Hepatocyte (in vitro differentiated cells): ENCODE measurements at regions not wholly inside any gene's neighbourhood (a gene's known extent, or its start where the extent isn't known, plus 50 kb on each side); places are given as distances from the start of the nearest gene placed in this dataset.

Source experiments
- DNase-seq: peaks from one replicate; pipeline ENCODE4 v3.0.0-alpha.2; 2016; ENCODE audit warnings: low spot score
- H2AFZ ChIP-seq: fragments of 200-600 bp; sonication (generic); 2 replicates; pipeline ENCODE4 v1.6.0; 2016; ENCODE audit warnings: antibody characterized with exemption, mild to moderate bottlenecking
- H3K27ac ChIP-seq: fragments of 200-600 bp; sonication (generic); 2 replicates; pipeline ENCODE4 v1.5.1; 2016; ENCODE audit warnings: mild to moderate bottlenecking
- H3K27me3 ChIP-seq: fragments of 200-600 bp; sonication (generic); 2 replicates; pipeline ENCODE4 v1.6.1; 2016
- H3K36me3 ChIP-seq: fragments of 200-600 bp; sonication (generic); replicated peaks from 2 replicates; pipeline ENCODE4 v1.5.1; 2016; ENCODE audit warnings: low read depth; ENCODE audit not compliant: insufficient read depth
- H3K4me1 ChIP-seq: fragments of 200-600 bp; sonication (generic); 2 replicates; pipeline ENCODE4 v1.5.1; 2016; ENCODE audit warnings: mild to moderate bottlenecking, moderate library complexity; ENCODE audit not compliant: insufficient read depth
- H3K4me2 ChIP-seq: fragments of 200-600 bp; sonication (generic); 2 replicates; pipeline ENCODE4 v1.6.0; 2016
- H3K4me3 ChIP-seq: fragments of 200-600 bp; sonication (generic); 2 replicates; pipeline ENCODE4 v1.5.1; 2016; ENCODE audit warnings: mild to moderate bottlenecking
- H3K79me2 ChIP-seq: fragments of 200-600 bp; sonication (generic); 2 replicates; pipeline ENCODE4 v1.6.0; 2017; ENCODE audit warnings: mild to moderate bottlenecking
- H3K9me2 ChIP-seq: fragments of 200-600 bp; sonication (generic); replicated peaks from 2 replicates; pipeline ENCODE4 v1.6.0; 2017; ENCODE audit warnings: mild to moderate bottlenecking; ENCODE audit not compliant: insufficient read depth
- H3K9me3 ChIP-seq: fragments of 200-600 bp; sonication (generic); 2 replicates; pipeline ENCODE4 v1.5.1; 2016; ENCODE audit warnings: low read depth, mild to moderate bottlenecking
- H4K20me1 ChIP-seq: fragments of 200-600 bp; sonication (generic); 2 replicates; pipeline ENCODE4 v1.6.0; 2016; ENCODE audit warnings: mild to moderate bottlenecking; ENCODE audit not compliant: insufficient read depth, poor library complexity, severe bottlenecking
- EZH2 ChIP-seq: fragments of 200-600 bp; sonication (generic); IDR thresholded peaks from 2 replicates; pipeline ENCODE4 v1.6.1; 2016; ENCODE audit warnings: antibody characterized with exemption, mild to moderate bottlenecking, borderline replicate concordance
- EZH2phosphoT487 ChIP-seq: fragments of 200-600 bp; sonication (generic); IDR thresholded peaks from one replicate; pipeline ENCODE4 v1.6.1; 2018; ENCODE audit warnings: antibody characterized with exemption, mild to moderate bottlenecking, low read depth, moderate library complexity; ENCODE audit not compliant: unreplicated experiment, severe bottlenecking
- WGBS: methylation state at CpG from one replicate; pipeline ENCODE4 v1.1.6; 2016; ENCODE audit warnings: low lambda C conversion rate; ENCODE audit errors: missing lambda C conversion rate; 5-methylcytosine and 5-hydroxymethylcytosine counted together
- TF ChIP-seq, protein P1 (sequence below): fragments of 200-600 bp; sonication (generic); IDR thresholded peaks from 2 replicates; pipeline ENCODE4 v1.5.1; 2016; ENCODE audit warnings: antibody characterized with exemption, mild to moderate bottlenecking; ENCODE audit not compliant: poor library complexity

DNA sequence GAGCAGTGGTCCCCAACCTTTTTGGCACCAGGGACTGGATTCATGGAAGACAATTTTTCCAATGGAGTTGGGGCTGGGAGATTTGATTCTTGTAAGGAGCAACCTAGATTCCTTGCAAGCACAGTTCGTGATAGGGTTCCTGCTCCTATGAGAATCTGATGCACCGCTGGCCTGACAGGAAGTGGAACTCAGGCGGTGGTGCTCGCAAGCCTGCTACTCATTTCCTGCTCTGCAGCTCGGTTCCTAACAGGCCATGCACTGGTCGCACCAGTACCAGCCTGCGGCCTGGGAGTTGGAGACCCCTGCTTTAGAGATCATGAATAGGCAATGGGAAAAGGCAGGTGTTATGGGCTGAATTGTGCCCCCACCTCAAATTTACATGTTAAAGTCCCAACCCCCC is 131.2 kb downstream of the PFDN4 start:
- no peaks in the 10 kb centered on the region for H3K9me3 ChIP-seq
- TF ChIP-seq EZH2phosphoT487 (no peak), EZH2 (no peak)
- TF ChIP-seq, protein P1, sequence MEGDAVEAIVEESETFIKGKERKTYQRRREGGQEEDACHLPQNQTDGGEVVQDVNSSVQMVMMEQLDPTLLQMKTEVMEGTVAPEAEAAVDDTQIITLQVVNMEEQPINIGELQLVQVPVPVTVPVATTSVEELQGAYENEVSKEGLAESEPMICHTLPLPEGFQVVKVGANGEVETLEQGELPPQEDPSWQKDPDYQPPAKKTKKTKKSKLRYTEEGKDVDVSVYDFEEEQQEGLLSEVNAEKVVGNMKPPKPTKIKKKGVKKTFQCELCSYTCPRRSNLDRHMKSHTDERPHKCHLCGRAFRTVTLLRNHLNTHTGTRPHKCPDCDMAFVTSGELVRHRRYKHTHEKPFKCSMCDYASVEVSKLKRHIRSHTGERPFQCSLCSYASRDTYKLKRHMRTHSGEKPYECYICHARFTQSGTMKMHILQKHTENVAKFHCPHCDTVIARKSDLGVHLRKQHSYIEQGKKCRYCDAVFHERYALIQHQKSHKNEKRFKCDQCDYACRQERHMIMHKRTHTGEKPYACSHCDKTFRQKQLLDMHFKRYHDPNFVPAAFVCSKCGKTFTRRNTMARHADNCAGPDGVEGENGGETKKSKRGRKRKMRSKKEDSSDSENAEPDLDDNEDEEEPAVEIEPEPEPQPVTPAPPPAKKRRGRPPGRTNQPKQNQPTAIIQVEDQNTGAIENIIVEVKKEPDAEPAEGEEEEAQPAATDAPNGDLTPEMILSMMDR, result no peak
- no peaks in the 10 kb centered on the region for H3K79me2 ChIP-seq
- 95% methylated on average over 7 of the region's 7 CpGs for WGBS
- no peaks in the 10 kb centered on the region for H3K36me3 ChIP-seq
- H3K27me3 ChIP-seq, result no peaks in the 10 kb centered on the region
- DNase-seq, result no peak
- H3K4me1 ChIP-seq, result peaks cover 10% of the 10 kb centered on the region
- H3K27ac ChIP-seq, result no peak overlapping the region
- H4K20me1 ChIP-seq, result no peaks in the 10 kb centered on the region
- no peak overlapping the region for H3K4me2 ChIP-seq
- H3K9me2 ChIP-seq, result no peaks in the 10 kb centered on the region
- no peak overlapping the region for H3K4me3 ChIP-seq
- H2AFZ ChIP-seq, result no peak overlapping the region

GRCh38 chr20:54340206-54340605 is 132.3 kb downstream of the PFDN4 start:
- peak overlapping the region; percentile 32 for H3K27ac ChIP-seq
- no peak overlapping the region for H2AFZ ChIP-seq
- no peak overlapping the region for H3K4me3 ChIP-seq
- no peak for DNase-seq
- no peaks in the 10 kb centered on the region for H3K27me3 ChIP-seq
- H3K36me3 ChIP-seq, result no peaks in the 10 kb centered on the region
- H3K9me2 ChIP-seq, result no peaks in the 10 kb centered on the region
- peak overlapping the region; percentile 10 for H3K4me2 ChIP-seq
- 58% methylated on average over 1 of the region's 1 CpG for WGBS
- TF ChIP-seq EZH2 (no peak), EZH2phosphoT487 (no peak)
- TF ChIP-seq, protein P1, result no peak
- H3K4me1 ChIP-seq, result peaks cover 10% of the 10 kb centered on the region
- H4K20me1 ChIP-seq, result no peaks in the 10 kb centered on the region
- no peaks in the 10 kb centered on the region for H3K9me3 ChIP-seq
- H3K79me2 ChIP-seq, result no peaks in the 10 kb centered on the region

- no peaks in the 10 kb centered on the region for H4K20me1 ChIP-seq
- H3K36me3 ChIP-seq, result no peaks in the 10 kb centered on the region
- TF ChIP-seq EZH2phosphoT487, result no peak
- TF ChIP-seq, protein P1, result no peak
- TF ChIP-seq EZH2, result no peak
- no peaks in the 10 kb centered on the region for H3K9me2 ChIP-seq
- H3K27me3 ChIP-seq, result no peaks in the 10 kb centered on the region
- WGBS, result 46% methylated on average over 4 of the region's 4 CpGs
- H2AFZ ChIP-seq, result no peak overlapping the region
- H3K4me1 ChIP-seq, result peaks cover 10% of the 10 kb centered on the region
- H3K9me3 ChIP-seq, result no peaks in the 10 kb centered on the region
- DNase-seq, result no peak
- no peak overlapping the region for H3K4me3 ChIP-seq
- no peaks in the 10 kb centered on the region for H3K79me2 ChIP-seq
- peak overlapping the region; percentile 32 for H3K27ac ChIP-seq
- peak overlapping the region; percentile 10 for H3K4me2 ChIP-seq
Observed at GRCh38 chr20:54340667-54341081, 132.8 kb downstream of the PFDN4 start.
